Mammary epithelial cell (primary cell): ENCODE measurements at regions not wholly inside any gene's neighbourhood (a gene's known extent, or its start where the extent isn't known, plus 50 kb on each side); places are given as distances from the start of the nearest gene placed in this dataset.

Source experiments
- CTCF ChIP-seq, 2 donors: IDR thresholded peaks in 1 of 2; conservative IDR thresholded peaks in 1 of 2; 2 replicates each; pipeline ENCODE4 v1.5.1; 2011 to 2012; ENCODE audit warnings: inconsistent platforms in 2 of 2, low read length in 2 of 2, mild to moderate bottlenecking in 2 of 2, control low read depth in 1 of 2, low read depth in 1 of 2; ENCODE audit not compliant: insufficient read depth in 1 of 2; ENCODE audit errors: extremely low read depth in 1 of 2
- EZH2 ChIP-seq: IDR thresholded peaks from 2 replicates; pipeline ENCODE4 v1.6.1; 2012; ENCODE audit warnings: low read length, inconsistent platforms, borderline replicate concordance

GRCh38 chr3:159200176-159200575 lies 398.3 kb downstream of the MFSD1 start:
- TF ChIP-seq CTCF (conservative IDR thresholded peaks at IDR 0.05 in 1 of 2, IDR thresholded peaks at IDR 0.05 in 1 of 2; ENCODE audit: extremely low read depth in 1 of 2, insufficient read depth in 1 of 2, low read depth in 1 of 2, low read length in 2 of 2), result no peak
- TF ChIP-seq EZH2, result no peak
